Mesodermal cell (in vitro differentiated cells): ENCODE measurements at regions not wholly inside any gene's neighbourhood (a gene's known extent, or its start where the extent isn't known, plus 50 kb on each side); places are given as distances from the start of the nearest gene placed in this dataset.

ENCODE experiments used
- H3K27ac ChIP-seq: 2 replicates; pipeline ENCODE4 v1.7.0; 2013; ENCODE audit warnings: mild to moderate bottlenecking, low read depth, low read length, moderate library complexity; ENCODE audit not compliant: severe bottlenecking
- H3K36me3 ChIP-seq: 2 replicates; pipeline ENCODE4 v1.7.1; 2013; ENCODE audit warnings: mild to moderate bottlenecking, low read length, moderate library complexity; ENCODE audit not compliant: control insufficient read depth, insufficient read depth
- H3K4me1 ChIP-seq: one replicate; pipeline ENCODE4 v1.7.1; 2013; ENCODE audit warnings: mild to moderate bottlenecking, low read length; ENCODE audit not compliant: insufficient read depth, control insufficient read depth, poor library complexity, severe bottlenecking
- H3K4me3 ChIP-seq: 2 replicates; pipeline ENCODE4 v1.7.0; 2013; ENCODE audit warnings: low read length, control low read depth, mild to moderate bottlenecking; ENCODE audit not compliant: insufficient read depth, poor library complexity, severe bottlenecking; ENCODE audit errors: extremely low read depth
- H3K9me3 ChIP-seq: 2 replicates; pipeline ENCODE4 v1.7.1; 2013; ENCODE audit warnings: mild to moderate bottlenecking, low read length, moderate library complexity; ENCODE audit not compliant: control insufficient read depth
- WGBS, 2 experiments: methylation state at CpG; one replicate each; pipeline ENCODE4 v1.1.5; 2013; ENCODE audit warnings: missing lambda C conversion rate in 2 of 2; ENCODE audit not compliant: insufficient coverage in 2 of 2; 5-methylcytosine and 5-hydroxymethylcytosine counted together

DNA sequence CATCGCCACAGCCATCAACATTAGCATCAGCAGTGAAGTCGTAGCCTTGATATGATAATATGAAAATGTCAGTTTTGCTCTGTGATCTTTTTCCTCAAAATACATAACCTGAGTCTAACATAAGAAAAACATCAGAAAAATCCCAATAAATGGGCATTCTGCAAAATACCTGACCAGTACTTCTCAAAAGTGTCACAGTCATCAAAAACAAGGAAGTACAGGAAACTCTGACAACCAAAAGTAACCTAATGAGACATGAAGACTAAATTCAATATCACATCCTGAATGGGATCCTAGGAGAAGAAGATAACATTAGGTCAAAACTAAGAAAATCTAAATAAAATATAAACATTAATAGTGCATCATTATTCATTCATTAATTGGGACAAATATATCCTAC lies 1731.0 kb downstream of the SUCLG1 start:
- H3K4me1 ChIP-seq = no peaks in the 10 kb centered on the region
- no peaks in the 10 kb centered on the region for H3K36me3 ChIP-seq
- H3K9me3 ChIP-seq = no peaks in the 10 kb centered on the region
- no peak overlapping the region for H3K27ac ChIP-seq
- H3K4me3 ChIP-seq = no peak overlapping the region
- no CpG with 5 or more reads among the region's 2 CpGs for WGBS, 2 experiments

DNA sequence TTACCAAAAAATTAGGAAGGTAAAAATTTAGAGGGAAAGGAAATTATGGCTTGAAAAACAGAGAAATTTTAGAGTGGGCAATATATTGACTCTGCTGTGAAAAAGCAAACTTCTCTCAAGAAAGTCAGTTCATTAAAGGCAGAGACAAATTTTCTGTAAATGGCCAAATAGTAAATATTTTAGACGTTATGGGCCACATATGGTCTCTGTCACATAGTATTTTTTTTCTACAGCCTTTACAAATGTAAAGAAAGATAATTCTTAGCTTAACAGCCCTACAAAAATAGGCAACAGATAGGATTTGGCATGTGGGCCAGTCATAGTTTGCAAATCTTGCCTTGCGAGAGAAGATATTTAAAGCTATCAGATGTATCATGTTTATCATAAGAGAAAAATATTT lies 1750.4 kb downstream of the SUCLG1 start:
- H3K4me3 ChIP-seq = no peak overlapping the region
- no peak overlapping the region for H3K27ac ChIP-seq
- WGBS, 2 experiments = no CpG with 5 or more reads among the region's 2 CpGs

DNA sequence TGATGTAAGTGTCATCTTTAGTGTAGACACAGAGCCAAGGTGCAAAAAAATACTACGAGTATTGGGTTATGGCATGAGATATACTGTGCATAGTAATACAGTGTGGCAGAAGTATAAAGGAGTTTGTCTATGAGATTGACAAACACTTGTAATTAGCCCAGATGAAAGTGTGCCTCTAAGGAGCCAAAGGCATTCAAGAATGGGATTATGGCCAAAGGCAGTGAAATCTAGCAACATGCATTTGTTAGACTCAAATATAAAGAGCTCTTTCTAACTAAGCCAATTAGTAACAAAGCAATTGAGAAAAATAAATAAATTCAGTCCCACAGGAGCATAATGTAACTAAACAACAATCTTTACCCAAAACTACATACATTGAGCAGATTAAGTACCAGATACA lies 1761.8 kb downstream of the SUCLG1 start:
- 86 to 100% methylated on average over 1 of the region's 1 CpG for WGBS, 2 experiments
- no peaks in the 10 kb centered on the region for H3K36me3 ChIP-seq
- H3K4me3 ChIP-seq = no peak overlapping the region
- H3K9me3 ChIP-seq = no peaks in the 10 kb centered on the region
- H3K4me1 ChIP-seq = no peaks in the 10 kb centered on the region
- no peak overlapping the region for H3K27ac ChIP-seq

More for the DNA sequence above, 1750.4 kb downstream of the SUCLG1 start:
- no peaks in the 10 kb centered on the region for H3K4me1 ChIP-seq
- no peaks in the 10 kb centered on the region for H3K36me3 ChIP-seq
- H3K9me3 ChIP-seq = no peaks in the 10 kb centered on the region

DNA sequence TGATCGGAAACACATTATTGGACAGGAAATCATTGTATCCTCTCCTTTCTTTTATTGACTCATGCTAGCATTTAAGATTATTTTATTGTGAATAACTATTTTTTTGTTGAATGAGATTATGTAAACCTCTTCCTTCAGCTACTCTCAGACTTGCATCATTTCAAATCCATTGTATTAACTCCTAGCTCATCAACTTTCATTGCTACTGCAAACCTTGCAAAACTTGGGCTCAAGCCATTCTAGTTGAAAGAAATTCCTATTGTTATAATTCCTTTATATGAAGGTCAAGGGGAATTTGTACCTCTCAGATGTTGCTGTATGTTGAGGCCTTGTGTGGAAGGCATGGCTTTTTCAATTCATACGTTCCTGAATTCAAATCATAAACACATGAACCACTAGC lies 1764.6 kb downstream of the SUCLG1 start:
- no CpG with 5 or more reads among the region's 2 CpGs for WGBS, 2 experiments
- H3K4me1 ChIP-seq = no peaks in the 10 kb centered on the region
- no peak overlapping the region for H3K4me3 ChIP-seq
- H3K36me3 ChIP-seq = no peaks in the 10 kb centered on the region
- H3K27ac ChIP-seq = no peak overlapping the region
- H3K9me3 ChIP-seq = no peaks in the 10 kb centered on the region

DNA sequence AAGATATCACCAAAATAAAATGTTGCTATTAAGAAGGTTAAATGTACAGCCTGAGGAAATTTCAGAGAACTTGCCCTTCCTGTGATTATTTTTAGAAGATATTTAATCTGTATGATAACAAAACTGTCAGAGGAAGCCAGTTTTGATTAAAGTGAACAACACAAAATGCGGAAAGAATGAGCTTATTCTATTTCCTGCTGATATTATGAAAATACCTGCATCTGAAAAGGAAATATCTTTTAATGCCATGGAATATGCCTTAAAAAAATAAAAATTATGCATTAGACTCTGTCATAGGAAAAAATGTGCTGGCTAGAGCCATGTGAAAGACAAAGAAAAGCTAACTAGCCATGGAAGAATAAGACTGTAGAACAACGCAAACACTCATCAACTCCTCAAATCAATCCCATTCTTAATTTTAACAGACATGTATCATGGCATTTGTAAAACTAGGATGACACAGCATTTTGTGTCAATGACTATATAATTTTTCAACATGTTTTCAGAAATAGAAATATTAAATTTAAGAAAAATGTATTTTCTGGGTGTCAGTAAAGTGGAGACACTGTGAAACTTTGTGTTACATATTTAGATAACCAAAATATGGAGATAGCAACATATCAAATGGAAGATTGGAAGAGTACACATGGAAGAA lies 1768.2 kb downstream of the SUCLG1 start:
- Histone ChIP-seq H3K27ac (no peak overlapping the region), H3K9me3 (no peaks in the 10 kb centered on the region), H3K4me3 (no peak overlapping the region), H3K4me1 (no peaks in the 10 kb centered on the region), H3K36me3 (no peaks in the 10 kb centered on the region)
- no CpG with 5 or more reads among the region's 2 CpGs for WGBS, 2 experiments

DNA sequence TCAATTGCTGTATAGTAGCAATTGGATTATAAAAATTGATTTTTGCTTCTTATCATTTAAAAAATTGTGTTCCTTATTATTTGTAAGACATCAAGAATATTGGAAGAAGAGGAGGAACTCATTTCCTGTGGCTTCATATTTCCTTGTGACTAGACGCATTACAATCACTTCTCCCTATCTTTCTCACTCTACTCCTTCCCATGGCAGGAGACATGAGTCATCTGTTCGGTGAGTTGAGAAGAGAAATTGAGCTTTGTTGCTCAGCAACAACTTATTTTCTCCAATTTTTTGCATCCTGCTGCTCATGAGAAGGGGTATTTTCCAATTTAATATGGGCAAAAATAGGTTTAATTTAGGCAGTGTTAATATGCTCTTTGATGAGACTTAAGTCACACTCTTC lies 1783.9 kb downstream of the SUCLG1 start:
- no CpG with 5 or more reads among the region's 2 CpGs for WGBS, 2 experiments

DNA sequence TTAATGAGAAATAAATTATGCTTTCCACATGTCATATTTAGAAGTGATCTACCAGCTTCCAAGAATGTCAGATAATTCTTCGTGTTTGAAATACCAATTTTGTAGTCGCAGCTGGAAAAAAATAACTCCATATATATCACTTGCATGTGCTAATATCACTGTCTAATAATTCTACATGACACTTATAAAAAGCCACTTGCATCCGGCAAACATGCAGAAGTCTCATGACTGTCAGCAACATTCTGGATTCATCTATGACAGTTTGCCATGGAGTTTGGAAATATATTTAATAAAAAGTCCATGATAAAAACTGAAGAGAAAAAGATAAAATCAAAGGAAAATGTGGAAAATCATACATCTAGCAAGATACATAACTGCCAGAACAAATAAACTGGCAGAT lies 1784.4 kb downstream of the SUCLG1 start:
- Histone ChIP-seq H3K27ac (no peak overlapping the region), H3K4me1 (no peaks in the 10 kb centered on the region), H3K4me3 (no peak overlapping the region), H3K9me3 (no peaks in the 10 kb centered on the region), H3K36me3 (no peaks in the 10 kb centered on the region)
- 94 to 100% methylated on average over 2 of the region's 3 CpGs for WGBS, 2 experiments

More for the DNA sequence above, 1783.9 kb downstream of the SUCLG1 start:
- Histone ChIP-seq H3K9me3 (no peaks in the 10 kb centered on the region), H3K4me1 (no peaks in the 10 kb centered on the region), H3K4me3 (no peak overlapping the region), H3K36me3 (no peaks in the 10 kb centered on the region), H3K27ac (peak overlapping the region; percentile 59)

DNA sequence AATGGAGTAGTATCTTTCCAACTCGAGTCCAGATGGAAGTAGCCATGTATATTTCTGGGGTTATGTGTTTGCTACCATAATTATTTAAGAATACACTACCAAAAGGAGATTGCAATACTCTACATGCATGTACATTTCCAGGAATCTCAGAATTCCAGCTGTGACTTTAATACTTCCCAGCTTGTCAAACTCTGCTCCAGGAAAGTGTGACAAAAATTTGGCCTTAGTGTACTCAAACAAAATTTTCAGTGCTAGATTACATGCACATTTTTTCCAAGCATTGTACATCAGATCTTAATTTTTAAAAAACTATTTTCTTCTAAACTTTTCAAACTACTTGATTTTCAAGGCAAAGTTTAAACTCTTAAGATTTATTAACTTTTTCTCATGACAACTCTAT lies 1791.6 kb downstream of the SUCLG1 start:
- Histone ChIP-seq H3K36me3 (no peaks in the 10 kb centered on the region), H3K4me3 (no peak overlapping the region), H3K4me1 (no peaks in the 10 kb centered on the region), H3K27ac (no peak overlapping the region), H3K9me3 (no peaks in the 10 kb centered on the region)
- no CpG with 5 or more reads among the region's 1 CpG for WGBS, 2 experiments

DNA sequence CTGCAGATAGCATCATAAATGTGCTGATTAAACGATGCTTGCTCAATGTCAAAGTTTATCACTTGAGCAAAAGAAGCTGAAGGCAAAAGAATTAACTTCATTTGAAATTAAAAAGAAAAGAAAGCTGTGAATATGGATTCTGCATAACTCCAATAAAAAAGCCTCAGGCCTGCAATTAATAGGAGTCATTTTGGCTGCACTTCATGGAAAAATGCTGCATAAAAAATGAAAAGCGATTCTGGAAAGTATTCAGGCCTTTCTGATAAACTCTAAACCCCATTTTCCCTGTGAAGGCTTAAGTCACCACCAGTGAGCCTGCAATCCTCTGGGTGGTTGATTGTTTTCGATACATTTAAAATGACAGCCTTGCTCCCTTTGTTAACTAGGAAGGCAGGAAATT lies 1793.4 kb downstream of the SUCLG1 start:
- Histone ChIP-seq H3K9me3 (no peaks in the 10 kb centered on the region), H3K27ac (no peak overlapping the region), H3K4me1 (no peaks in the 10 kb centered on the region), H3K36me3 (no peaks in the 10 kb centered on the region), H3K4me3 (no peak overlapping the region)
- 75% methylated on average over 1 of the region's 3 CpGs; no CpG with 5 or more reads in 1 of the 2 experiments for WGBS, 2 experiments

DNA sequence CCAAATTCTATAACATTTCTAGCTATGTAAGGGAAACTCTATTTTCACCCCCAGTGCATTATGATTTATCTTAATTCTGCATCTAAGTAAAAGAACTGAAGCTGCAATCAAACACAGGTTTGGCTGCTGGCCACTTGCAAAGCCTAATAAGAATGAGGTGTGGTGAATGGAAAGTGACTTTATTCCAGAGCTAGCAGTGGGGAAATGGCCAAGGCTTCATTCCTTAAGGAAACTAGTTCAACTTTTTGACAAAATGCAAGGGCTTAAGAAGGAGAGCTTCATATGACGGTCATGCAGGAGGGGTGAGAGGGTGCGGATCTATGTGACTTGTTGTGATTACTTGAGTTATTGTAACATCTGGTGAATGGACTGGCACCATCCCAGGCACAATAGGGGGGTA lies 1802.0 kb downstream of the SUCLG1 start:
- Histone ChIP-seq H3K4me1 (no peaks in the 10 kb centered on the region), H3K36me3 (no peaks in the 10 kb centered on the region), H3K4me3 (no peak overlapping the region), H3K9me3 (no peaks in the 10 kb centered on the region), H3K27ac (no peak overlapping the region)
- 90 to 95% methylated on average over 2 of the region's 2 CpGs for WGBS, 2 experiments

DNA sequence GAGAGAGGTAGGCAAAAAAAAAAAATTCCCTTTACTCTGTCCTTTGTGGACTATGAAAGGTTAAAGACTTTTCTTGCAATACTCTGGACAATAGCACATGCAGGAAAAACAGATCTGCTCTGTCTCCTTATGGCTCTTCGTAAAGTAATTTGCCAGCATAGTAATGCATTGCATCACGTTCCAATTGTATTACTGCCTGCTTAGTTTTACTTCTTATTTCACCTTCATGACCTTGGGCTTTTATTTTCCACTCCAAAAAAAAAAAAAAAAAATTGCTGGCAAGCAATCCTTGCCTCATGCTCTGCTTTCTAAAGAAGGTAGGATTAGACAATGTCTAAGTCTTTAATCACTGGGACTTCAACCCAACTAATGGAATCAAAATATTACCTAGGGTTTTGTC lies 1802.7 kb downstream of the SUCLG1 start:
- no peak overlapping the region for H3K27ac ChIP-seq
- no peaks in the 10 kb centered on the region for H3K4me1 ChIP-seq
- 78 to 79% methylated on average over 2 of the region's 2 CpGs for WGBS, 2 experiments
- H3K4me3 ChIP-seq = no peak overlapping the region
- H3K36me3 ChIP-seq = no peaks in the 10 kb centered on the region
- H3K9me3 ChIP-seq = no peaks in the 10 kb centered on the region
